HEK293T (cell line): ENCODE measurements at regions not wholly inside any gene's neighbourhood (a gene's known extent, or its start where the extent isn't known, plus 50 kb on each side); places are given as distances from the start of the nearest gene placed in this dataset.

Experiments
- CTCF ChIA-PET: fragments of 350-600 bp; formaldehyde crosslinking; extraction: SDS; loops from one replicate; lab custom pipeline; 2021; ENCODE audit warnings: antibody characterized with exemption, inconsistent platforms; lab: Yijun Ruan, JAX
- POLR2A ChIA-PET: fragments of 350-600 bp; formaldehyde crosslinking; extraction: SDS; loops from one replicate; lab custom pipeline; 2020; ENCODE audit warnings: antibody characterized with exemption, inconsistent platforms; lab: Yijun Ruan, JAX
- DNase-seq: peaks from one replicate; pipeline ENCODE4 v3.0.0; 2012; ENCODE audit warnings: mixed read lengths; ENCODE audit errors: extremely low spot score
- ARNT ChIP-seq: fragments of 450-650 bp; IDR thresholded peaks from 2 replicates; pipeline ENCODE4 v1.6.1; 2017; ENCODE audit warnings: mild to moderate bottlenecking
- BHLHE40 ChIP-seq: fragments of 450-650 bp; IDR thresholded peaks from 2 replicates; pipeline ENCODE4 v1.6.1; 2016; ENCODE audit warnings: mild to moderate bottlenecking, moderate library complexity, borderline replicate concordance
- CTBP1 ChIP-seq: fragments of 450-650 bp; IDR thresholded peaks from 2 replicates; pipeline ENCODE4 v1.6.1; 2016; ENCODE audit warnings: borderline replicate concordance
- ELF4 ChIP-seq: fragments of 450-650 bp; IDR thresholded peaks from 2 replicates; pipeline ENCODE4 v1.6.1; 2017; ENCODE audit warnings: antibody characterized with exemption
- FOXA1 ChIP-seq: fragments of 450-650 bp; IDR thresholded peaks from 2 replicates; pipeline ENCODE4 v1.6.1; 2016; ENCODE audit warnings: mild to moderate bottlenecking
- FOXK2 ChIP-seq: fragments of 450-650 bp; IDR thresholded peaks from 2 replicates; pipeline ENCODE4 v1.6.1; 2016; ENCODE audit warnings: mild to moderate bottlenecking
- FOXM1 ChIP-seq: fragments of 450-650 bp; IDR thresholded peaks from 2 replicates; pipeline ENCODE4 v1.6.1; 2017; ENCODE audit warnings: mild to moderate bottlenecking, borderline replicate concordance
- HDGF ChIP-seq: fragments of 450-650 bp; IDR thresholded peaks from 2 replicates; pipeline ENCODE4 v1.6.1; 2017; ENCODE audit warnings: antibody characterized with exemption, borderline replicate concordance
- L3MBTL2 ChIP-seq: fragments of 450-650 bp; conservative IDR thresholded peaks from 2 replicates; pipeline ENCODE4 v1.6.1; 2016; ENCODE audit warnings: mild to moderate bottlenecking
- LEF1 ChIP-seq: fragments of 450-650 bp; IDR thresholded peaks from 2 replicates; pipeline ENCODE4 v1.6.1; 2017; ENCODE audit warnings: mild to moderate bottlenecking, borderline replicate concordance
- NFRKB ChIP-seq: fragments of 450-650 bp; IDR thresholded peaks from 2 replicates; pipeline ENCODE4 v1.6.1; 2016; ENCODE audit warnings: mild to moderate bottlenecking, moderate library complexity
- SP1 ChIP-seq: fragments of 450-650 bp; IDR thresholded peaks from 2 replicates; pipeline ENCODE4 v1.6.1; 2017
- SUZ12 ChIP-seq: fragments of 450-650 bp; IDR thresholded peaks from 2 replicates; pipeline ENCODE4 v1.6.1; 2016; ENCODE audit warnings: mild to moderate bottlenecking
- TARDBP ChIP-seq: fragments of 450-650 bp; IDR thresholded peaks from 2 replicates; pipeline ENCODE4 v1.6.1; 2016
- ZNF384 ChIP-seq: fragments of 450-650 bp; IDR thresholded peaks from 2 replicates; pipeline ENCODE4 v1.6.1; 2016
- TF ChIP-seq, protein P1 (sequence below): fragments of 450-650 bp; IDR thresholded peaks from 2 replicates; pipeline ENCODE4 v1.6.1; 2016

DNA sequence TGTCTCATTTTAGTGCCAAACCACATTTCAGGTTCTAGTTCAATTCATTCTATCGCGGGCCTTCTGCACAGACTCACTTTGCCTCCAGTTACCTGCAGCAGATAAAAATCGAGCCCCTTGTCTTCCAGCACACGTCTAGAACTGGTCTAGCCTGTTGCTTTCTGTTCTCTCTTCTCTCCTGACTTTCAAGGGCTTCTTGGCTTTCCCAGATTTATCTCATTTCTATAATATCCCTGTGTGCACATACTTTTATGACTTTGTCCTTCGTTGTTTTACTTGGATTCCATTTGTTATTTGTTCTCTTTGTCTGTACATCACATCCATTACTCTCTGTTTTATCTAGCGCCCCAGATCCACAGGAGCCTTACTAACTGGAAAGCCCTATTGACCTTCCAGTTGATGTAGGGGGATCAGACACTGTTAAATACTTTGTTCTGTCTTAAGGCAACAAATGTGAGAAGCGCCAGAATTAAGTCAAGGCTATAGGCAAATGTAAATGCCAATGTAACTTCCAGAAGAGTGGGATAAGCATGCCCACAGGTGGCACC is 284.5 kb upstream of the ADGRL4 start:
- DNase-seq, result no peak
- ChIA-PET CTCF (no interaction called here), POLR2A (no interaction called here)
- TF ChIP-seq CTBP1 (no peak), L3MBTL2 (no peak), HDGF (no peak), FOXK2 (no peak), ELF4 (no peak), LEF1 (no peak), TARDBP (no peak), NFRKB (no peak), FOXA1 (no peak), SP1 (no peak), FOXM1 (no peak), SUZ12 (no peak), BHLHE40 (no peak)
- TF ChIP-seq, protein P1, sequence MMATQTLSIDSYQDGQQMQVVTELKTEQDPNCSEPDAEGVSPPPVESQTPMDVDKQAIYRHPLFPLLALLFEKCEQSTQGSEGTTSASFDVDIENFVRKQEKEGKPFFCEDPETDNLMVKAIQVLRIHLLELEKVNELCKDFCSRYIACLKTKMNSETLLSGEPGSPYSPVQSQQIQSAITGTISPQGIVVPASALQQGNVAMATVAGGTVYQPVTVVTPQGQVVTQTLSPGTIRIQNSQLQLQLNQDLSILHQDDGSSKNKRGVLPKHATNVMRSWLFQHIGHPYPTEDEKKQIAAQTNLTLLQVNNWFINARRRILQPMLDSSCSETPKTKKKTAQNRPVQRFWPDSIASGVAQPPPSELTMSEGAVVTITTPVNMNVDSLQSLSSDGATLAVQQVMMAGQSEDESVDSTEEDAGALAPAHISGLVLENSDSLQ, result no peak

DNA sequence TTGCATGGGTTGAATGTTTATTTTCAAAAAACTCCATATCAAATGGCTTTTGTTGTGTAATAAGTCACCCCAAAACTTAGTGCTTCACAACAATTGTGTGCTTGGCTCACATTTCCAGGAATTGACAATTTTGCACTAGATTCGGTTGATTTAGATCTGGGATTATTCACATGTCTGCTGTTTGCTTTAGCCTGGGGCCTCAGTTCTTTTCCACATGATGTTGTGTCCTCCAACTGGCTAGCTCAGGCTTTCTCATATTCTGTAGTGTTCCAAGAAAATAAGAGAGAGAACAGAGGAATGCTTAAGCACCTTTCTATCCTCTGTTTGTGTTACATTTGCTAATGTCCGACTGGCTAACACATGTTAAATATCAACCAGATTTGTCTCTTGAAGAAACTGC is 281.5 kb upstream of the ADGRL4 start:
- ChIA-PET CTCF (no interaction called here), POLR2A (no interaction called here)
- TF ChIP-seq ZNF384 (no peak), SUZ12 (no peak), ARNT (no peak), SP1 (no peak), FOXK2 (no peak), ELF4 (no peak), HDGF (no peak), NFRKB (no peak), L3MBTL2 (no peak), CTBP1 (no peak), BHLHE40 (no peak)
- DNase-seq, result no peak

DNA sequence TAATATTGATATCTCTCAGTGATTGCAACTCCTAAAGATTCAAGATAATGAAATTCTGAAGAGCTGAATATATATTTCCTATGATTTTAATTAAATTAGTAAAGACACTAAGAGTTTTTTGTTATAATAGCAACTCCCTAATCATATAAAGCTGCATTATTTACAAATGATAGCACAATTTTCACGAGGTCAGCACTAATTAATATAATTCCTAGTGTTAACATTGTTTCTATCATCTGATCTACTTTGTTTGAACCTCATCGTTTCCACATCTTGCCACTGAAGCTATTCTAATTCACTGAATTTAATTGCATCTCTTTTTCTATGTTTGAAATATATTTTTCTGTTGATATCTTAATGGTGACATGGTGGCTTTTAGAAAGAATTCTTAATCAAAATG is 279.1 kb upstream of the ADGRL4 start:
- ChIA-PET CTCF (no interaction called here), POLR2A (no interaction called here)
- TF ChIP-seq SUZ12, result no peak
- no peak for TF ChIP-seq CTBP1
- TF ChIP-seq NFRKB, result no peak
- TF ChIP-seq, protein P1, result no peak
- no peak for TF ChIP-seq BHLHE40
- no peak for TF ChIP-seq FOXA1
- TF ChIP-seq LEF1, result no peak
- TF ChIP-seq ZNF384, result no peak
- TF ChIP-seq ARNT, result no peak
- TF ChIP-seq FOXK2, result no peak
- no peak for TF ChIP-seq ELF4
- TF ChIP-seq FOXM1, result no peak
- no peak for TF ChIP-seq HDGF
- TF ChIP-seq SP1, result no peak
- no peak for TF ChIP-seq TARDBP
- no peak for TF ChIP-seq L3MBTL2
- DNase-seq, result no peak

DNA sequence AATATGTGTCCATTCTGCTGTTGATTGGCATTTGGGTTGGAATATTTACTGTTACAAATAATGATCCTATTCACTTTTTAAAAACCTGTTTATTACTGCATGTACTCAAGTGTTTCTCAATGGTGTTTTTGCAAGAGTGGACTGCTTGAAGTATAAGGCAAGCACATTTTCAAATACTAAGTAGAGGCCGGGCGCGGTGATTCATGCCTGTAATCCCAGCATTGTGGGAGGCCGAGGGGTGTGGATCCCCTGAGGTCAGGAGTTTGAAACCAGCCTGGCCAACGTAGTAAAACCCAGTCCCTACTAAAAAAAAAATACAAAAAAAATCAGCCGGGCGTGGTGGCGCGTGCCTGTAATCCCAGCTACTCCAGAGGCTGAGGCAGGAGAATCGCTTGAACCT is 276.9 kb upstream of the ADGRL4 start:
- POLR2A ChIA-PET, result no interaction called here
- CTCF ChIA-PET, result no interaction called here
- TF ChIP-seq FOXM1, result no peak
- TF ChIP-seq FOXK2, result no peak
- no peak for TF ChIP-seq SUZ12
- TF ChIP-seq NFRKB, result no peak
- no peak for TF ChIP-seq BHLHE40
- TF ChIP-seq ZNF384, result no peak
- TF ChIP-seq FOXA1, result no peak
- no peak for TF ChIP-seq ARNT
- TF ChIP-seq HDGF, result no peak
- no peak for TF ChIP-seq TARDBP
- no peak for TF ChIP-seq SP1
- no peak for DNase-seq

DNA sequence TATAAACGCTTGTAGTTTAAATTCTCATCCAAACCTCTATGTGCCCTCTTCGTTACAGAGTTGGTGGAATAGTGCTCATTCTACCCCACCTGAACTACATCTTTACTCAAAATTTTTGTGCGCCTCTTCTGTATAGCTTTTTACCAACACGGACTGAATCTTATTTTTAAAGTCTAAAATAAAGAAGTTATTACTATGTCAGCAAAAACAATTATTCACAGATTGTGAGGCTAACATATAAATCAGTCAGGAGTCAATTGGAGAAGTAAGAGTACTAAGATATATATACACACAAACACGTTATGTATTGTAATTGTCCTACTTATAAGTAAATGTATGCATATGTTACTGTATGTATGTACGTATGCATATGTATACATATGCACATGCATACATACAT is 274.9 kb upstream of the ADGRL4 start:
- DNase-seq, result no peak
- ChIA-PET CTCF (interaction anchor here (1.5 kb wide), 1 partner anchor 72 kb away, joined by 3 read pairs; no protein-coding TSS in a partner anchor), POLR2A (no interaction called here)
- TF ChIP-seq FOXM1 (no peak), L3MBTL2 (no peak), SUZ12 (no peak), HDGF (no peak), BHLHE40 (no peak), LEF1 (no peak), ELF4 (no peak), FOXK2 (no peak), SP1 (no peak), ZNF384 (no peak), FOXA1 (no peak), TARDBP (no peak), CTBP1 (no peak), ARNT (no peak), NFRKB (no peak)
- TF ChIP-seq, protein P1, result no peak

DNA sequence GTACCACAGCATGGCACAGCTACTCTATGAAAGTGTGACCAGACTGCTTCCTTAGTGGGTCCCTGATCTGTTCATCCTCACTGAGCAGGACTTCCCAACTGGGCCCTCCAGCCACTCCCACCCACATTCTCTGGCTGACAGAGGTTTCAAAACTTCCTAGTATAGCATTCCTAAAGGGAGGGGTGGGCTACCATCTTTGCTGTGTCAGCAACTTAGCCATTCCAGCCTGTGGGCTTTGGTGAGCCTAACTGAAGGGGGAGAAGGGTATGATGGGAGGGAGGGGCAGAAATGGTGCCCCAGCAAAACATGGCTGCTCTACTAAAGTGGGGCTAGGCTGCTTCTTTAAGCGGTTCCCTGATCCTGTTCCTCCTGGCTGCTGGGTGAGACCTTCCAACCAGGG is 265.2 kb upstream of the ADGRL4 start:
- ChIA-PET POLR2A (no interaction called here), CTCF (no interaction called here)
- DNase-seq, result no peak
- no peak for TF ChIP-seq SUZ12
- no peak for TF ChIP-seq FOXK2
- TF ChIP-seq FOXM1, result no peak
- TF ChIP-seq ELF4, result no peak
- TF ChIP-seq FOXA1, result no peak
- no peak for TF ChIP-seq L3MBTL2
- no peak for TF ChIP-seq ARNT
- TF ChIP-seq ZNF384, result no peak
- no peak for TF ChIP-seq SP1
- no peak for TF ChIP-seq TARDBP
- no peak for TF ChIP-seq NFRKB
